ENCODE measurements at regions not wholly inside any gene's neighbourhood (a gene's known extent, or its start where the extent isn't known, plus 50 kb on each side); places are given as distances from the start of the nearest gene placed in this dataset.
"Not testable (repeated sequence)": the region's sequence is repeated elsewhere in the genome, so short reads cannot be mapped to it uniquely, and the experiment has no call there.

GRCh38 chr2:67777010-67777409 is 285.8 kb downstream of the C1D start:
- Histone ChIP-seq H3K4me3 (ENCODE audit: low read depth, low read length) (no peak overlapping the region), H3K27me3 (ENCODE audit: control insufficient read depth, insufficient read depth, low read length) (no peaks in the 10 kb centered on the region), H3K36me3 (ENCODE audit: control insufficient read depth, insufficient read depth, low read length) (no peaks in the 10 kb centered on the region)
- no peak for TF ChIP-seq CTCF (IDR thresholded peaks at IDR 0.05; ENCODE audit: insufficient read depth, low read length, poor library complexity, severe bottlenecking)
- no peak for DNase-seq (ENCODE audit: low read depth)

GRCh38 chr2:67777836-67778429 is 284.9 kb downstream of the C1D start:
- Histone ChIP-seq H3K36me3 (ENCODE audit: control insufficient read depth, insufficient read depth, low read length) (no peaks in the 10 kb centered on the region), H3K4me3 (ENCODE audit: low read depth, low read length) (no peak overlapping the region), H3K27me3 (ENCODE audit: control insufficient read depth, insufficient read depth, low read length) (no peaks in the 10 kb centered on the region)
- no peak for TF ChIP-seq CTCF (IDR thresholded peaks at IDR 0.05; ENCODE audit: insufficient read depth, low read length, poor library complexity, severe bottlenecking)
- DNase-seq (ENCODE audit: low read depth): no peak

GRCh38 chr2:67780841-67781240 is 282.0 kb downstream of the C1D start:
- not testable (repeated sequence) for H3K36me3 ChIP-seq (ENCODE audit: control insufficient read depth, insufficient read depth, low read length); DNase-seq (ENCODE audit: low read depth); H3K4me3 ChIP-seq (ENCODE audit: low read depth, low read length); H3K27me3 ChIP-seq (ENCODE audit: control insufficient read depth, insufficient read depth, low read length)

- no peak for DNase-seq (ENCODE audit: low read depth)
- H3K36me3 ChIP-seq (ENCODE audit: control insufficient read depth, insufficient read depth, low read length): no peaks in the 10 kb centered on the region
- H3K27me3 ChIP-seq (ENCODE audit: control insufficient read depth, insufficient read depth, low read length): no peaks in the 10 kb centered on the region
- H3K4me3 ChIP-seq (ENCODE audit: low read depth, low read length): no peak overlapping the region
- TF ChIP-seq CTCF (IDR thresholded peaks at IDR 0.05; ENCODE audit: insufficient read depth, low read length, poor library complexity, severe bottlenecking): no peak
Observed at GRCh38 chr2:67782443-67782842, 280.4 kb downstream of the C1D start.

- Histone ChIP-seq H3K4me3 (ENCODE audit: low read depth, low read length) (no peak overlapping the region), H3K27me3 (ENCODE audit: control insufficient read depth, insufficient read depth, low read length) (no peaks in the 10 kb centered on the region), H3K36me3 (ENCODE audit: control insufficient read depth, insufficient read depth, low read length) (no peaks in the 10 kb centered on the region)
- no peak for DNase-seq (ENCODE audit: low read depth)
- no peak for TF ChIP-seq CTCF (IDR thresholded peaks at IDR 0.05; ENCODE audit: insufficient read depth, low read length, poor library complexity, severe bottlenecking)
Observed at GRCh38 chr2:67783026-67783425, 279.8 kb downstream of the C1D start.

GRCh38 chr2:67790622-67791021 is 272.2 kb downstream of the C1D start:
- DNase-seq (ENCODE audit: low read depth): peak; percentile 58

More at GRCh38 chr2:67790622-67791021, 272.2 kb downstream of the C1D start:
- TF ChIP-seq CTCF (IDR thresholded peaks at IDR 0.05; ENCODE audit: insufficient read depth, low read length, poor library complexity, severe bottlenecking): no peak
- Histone ChIP-seq H3K4me3 (ENCODE audit: low read depth, low read length) (no peak overlapping the region), H3K36me3 (ENCODE audit: control insufficient read depth, insufficient read depth, low read length) (no peaks in the 10 kb centered on the region), H3K27me3 (ENCODE audit: control insufficient read depth, insufficient read depth, low read length) (no peaks in the 10 kb centered on the region)
